NCI-H82 (cell line): ENCODE measurements at regions not wholly inside any gene's neighbourhood (a gene's known extent, or its start where the extent isn't known, plus 50 kb on each side); places are given as distances from the start of the nearest gene placed in this dataset.
"Not testable (repeated sequence)": the region's sequence is repeated elsewhere in the genome, so short reads cannot be mapped to it uniquely, and the experiment has no call there.

Experiments
- DNase-seq: peaks from one replicate; lab custom pipeline; 2025; lab: John Stamatoyannopoulos, UW

- DNase-seq: no peak
Observed at GRCh38 chr2:240240017-240240734, 99.7 kb upstream of the OTOS start.

GRCh38 chr2:240240781-240241180, 100.3 kb upstream of the OTOS start:
- no peak for DNase-seq

- no peak for DNase-seq
Observed at GRCh38 chr2:240241572-240241971, 101.1 kb upstream of the OTOS start.

GRCh38 chr2:240243049-240243448, 102.6 kb upstream of the OTOS start:
- not testable (repeated sequence) for DNase-seq

- no peak for DNase-seq
Observed at GRCh38 chr2:240244543-240244942, 104.1 kb upstream of the OTOS start.

- no peak for DNase-seq
Observed at GRCh38 chr2:240245184-240245583, 104.7 kb upstream of the OTOS start.

- DNase-seq: no peak
Observed at GRCh38 chr2:240245706-240246105, 105.2 kb upstream of the OTOS start.

GRCh38 chr2:240246173-240246820, 105.8 kb upstream of the OTOS start:
- no peak for DNase-seq

GRCh38 chr2:240247241-240247867, 106.9 kb upstream of the OTOS start:
- DNase-seq: no peak

GRCh38 chr2:240247868-240248720, 107.6 kb upstream of the OTOS start:
- no peak for DNase-seq

GRCh38 chr2:240248721-240249422, 108.4 kb upstream of the OTOS start:
- no peak for DNase-seq

- no peak for DNase-seq
Observed at GRCh38 chr2:240249423-240250149, 109.1 kb upstream of the OTOS start.

GRCh38 chr2:240250150-240250984, 109.9 kb upstream of the OTOS start:
- no peak for DNase-seq

GRCh38 chr2:240250985-240251847, 110.8 kb upstream of the OTOS start:
- peak; percentile 23 for DNase-seq

GRCh38 chr2:240251848-240252190, 111.4 kb upstream of the OTOS start:
- DNase-seq: no peak

- DNase-seq: no peak
Observed at GRCh38 chr2:240252191-240252871, 111.9 kb upstream of the OTOS start.

GRCh38 chr2:240252872-240253511, 112.5 kb upstream of the OTOS start:
- no peak for DNase-seq

- DNase-seq: no peak
Observed at GRCh38 chr2:240253583-240254145, 113.2 kb upstream of the OTOS start.
